DOHH2 (cell line): ENCODE measurements at regions not wholly inside any gene's neighbourhood (a gene's known extent, or its start where the extent isn't known, plus 50 kb on each side); places are given as distances from the start of the nearest gene placed in this dataset.

Experiments used
- H3F3A ChIP-seq: fragments of 200-600 bp; sonication (generic), shearing (Covaris generic); 2 replicates; pipeline ENCODE4 v1.6.0; 2016; ENCODE audit warnings: antibody characterized with exemption, mild to moderate bottlenecking; ENCODE audit not compliant: control insufficient read depth, insufficient read depth
- H3K27ac ChIP-seq: fragments of 200-600 bp; sonication (generic); 2 replicates; pipeline ENCODE4 v1.5.1; 2014; ENCODE audit warnings: low read depth, mild to moderate bottlenecking, low read length, moderate library complexity
- H3K27me3 ChIP-seq: fragments of 200-600 bp; sonication (generic); 2 replicates; pipeline ENCODE4 v1.6.1; 2014; ENCODE audit warnings: mild to moderate bottlenecking, low read length, mixed read lengths; ENCODE audit not compliant: control insufficient read depth
- H3K36me3 ChIP-seq: fragments of 200-600 bp; sonication (generic); 2 replicates; pipeline ENCODE4 v1.6.1; 2014; ENCODE audit warnings: mild to moderate bottlenecking, low read length, moderate library complexity, mixed read lengths; ENCODE audit not compliant: control insufficient read depth
- H3K4me1 ChIP-seq: fragments of 200-600 bp; sonication (generic); 2 replicates; pipeline ENCODE4 v1.6.1; 2014; ENCODE audit warnings: mild to moderate bottlenecking, low read length, mixed read lengths; ENCODE audit not compliant: control insufficient read depth
- H3K4me2 ChIP-seq: fragments of 200-600 bp; sonication (generic); 2 replicates; pipeline ENCODE4 v1.6.0; 2014; ENCODE audit warnings: mild to moderate bottlenecking, low read length, moderate library complexity
- H3K4me3 ChIP-seq: fragments of 200-600 bp; sonication (generic); 2 replicates; pipeline ENCODE4 v1.5.1; 2014; ENCODE audit warnings: mild to moderate bottlenecking, low read length, mixed read lengths
- H3K79me2 ChIP-seq: fragments of 200-600 bp; sonication (generic); 2 replicates; pipeline ENCODE4 v1.6.1; 2014; ENCODE audit warnings: mild to moderate bottlenecking, low read length, mixed read lengths; ENCODE audit not compliant: control insufficient read depth
- H3K9me2 ChIP-seq: fragments of 200-600 bp; sonication (generic); replicated peaks from 2 replicates; pipeline ENCODE4 v1.6.1; 2014; ENCODE audit warnings: mild to moderate bottlenecking, low read length, mixed read lengths; ENCODE audit not compliant: control insufficient read depth
- H3K9me3 ChIP-seq: fragments of 200-600 bp; sonication (generic); 2 replicates; pipeline ENCODE4 v1.6.1; 2014; ENCODE audit warnings: antibody characterized with exemption, low read length, mixed read lengths; ENCODE audit not compliant: control insufficient read depth, insufficient read depth
- H4K20me1 ChIP-seq: fragments of 200-600 bp; sonication (generic); 2 replicates; pipeline ENCODE4 v1.6.0; 2014; ENCODE audit warnings: low read depth, mild to moderate bottlenecking, antibody characterized with exemption, low read length, moderate library complexity; ENCODE audit not compliant: control insufficient read depth, insufficient read depth
- CTCF ChIP-seq: fragments of 200-600 bp; sonication (generic); IDR thresholded peaks from one replicate; pipeline ENCODE4 v1.5.1; 2014; ENCODE audit warnings: antibody characterized with exemption, mild to moderate bottlenecking, low read depth, low read length; ENCODE audit not compliant: poor library complexity, severe bottlenecking
- EZH2phosphoT487 ChIP-seq: fragments of 200-600 bp; sonication (generic); IDR thresholded peaks from 2 replicates; pipeline ENCODE4 v1.6.1; 2017; ENCODE audit warnings: borderline replicate concordance, mild to moderate bottlenecking, antibody characterized with exemption, low read length, moderate library complexity, mixed read lengths

GRCh38 chr5:4054092-4054491 lies 458.5 kb downstream of the IRX1 start:
- no peak for TF ChIP-seq EZH2phosphoT487
- TF ChIP-seq CTCF = no peak
- H4K20me1 ChIP-seq = no peaks in the 10 kb centered on the region
- H3K27me3 ChIP-seq = no peaks in the 10 kb centered on the region
- H3K79me2 ChIP-seq = no peaks in the 10 kb centered on the region
- H3K36me3 ChIP-seq = no peaks in the 10 kb centered on the region
- H3K9me3 ChIP-seq = no peaks in the 10 kb centered on the region
- H3K4me1 ChIP-seq = no peaks in the 10 kb centered on the region
- H3K9me2 ChIP-seq = no peaks in the 10 kb centered on the region
- no peaks in the 10 kb centered on the region for H3F3A ChIP-seq
- no peak overlapping the region for H3K4me3 ChIP-seq
- H3K4me2 ChIP-seq = no peak overlapping the region
- H3K27ac ChIP-seq = no peak overlapping the region

- H3K36me3 ChIP-seq = no peaks in the 10 kb centered on the region
- no peaks in the 10 kb centered on the region for H3K27me3 ChIP-seq
- H3F3A ChIP-seq = no peaks in the 10 kb centered on the region
- H4K20me1 ChIP-seq = no peaks in the 10 kb centered on the region
- H3K4me1 ChIP-seq = no peaks in the 10 kb centered on the region
- no peak overlapping the region for H3K4me3 ChIP-seq
- H3K27ac ChIP-seq = no peak overlapping the region
- no peaks in the 10 kb centered on the region for H3K79me2 ChIP-seq
- no peaks in the 10 kb centered on the region for H3K9me2 ChIP-seq
- no peaks in the 10 kb centered on the region; the same call in 1 of the 2 replicates for H3K9me3 ChIP-seq
- no peak overlapping the region for H3K4me2 ChIP-seq
- no peak for TF ChIP-seq CTCF
- no peak for TF ChIP-seq EZH2phosphoT487
Measured at GRCh38 chr5:4058899-4059298, 463.3 kb downstream of the IRX1 start.

- TF ChIP-seq EZH2phosphoT487 (no peak), CTCF (no peak)
- no peak overlapping the region for H3K27ac ChIP-seq
- H3K36me3 ChIP-seq = no peaks in the 10 kb centered on the region
- H3K9me3 ChIP-seq = peaks cover 6% of the 10 kb centered on the region; the same call in 1 of the 2 replicates
- no peak overlapping the region for H3K4me3 ChIP-seq
- H3K27me3 ChIP-seq = no peaks in the 10 kb centered on the region
- H3K79me2 ChIP-seq = no peaks in the 10 kb centered on the region
- no peaks in the 10 kb centered on the region for H3K9me2 ChIP-seq
- no peaks in the 10 kb centered on the region for H3F3A ChIP-seq
- no peak overlapping the region for H3K4me2 ChIP-seq
- no peaks in the 10 kb centered on the region for H4K20me1 ChIP-seq
- no peaks in the 10 kb centered on the region for H3K4me1 ChIP-seq
Measured at GRCh38 chr5:4065472-4066320, 470.1 kb downstream of the IRX1 start.
